GM21723 (cell line): ENCODE measurements at regions not wholly inside any gene's neighbourhood (a gene's known extent, or its start where the extent isn't known, plus 50 kb on each side); places are given as distances from the start of the nearest gene placed in this dataset.
"Not testable (repeated sequence)": the region's sequence is repeated elsewhere in the genome, so short reads cannot be mapped to it uniquely, and the experiment has no call there.

ENCODE experiments used
- ATAC-seq: cut with Tn5 transposase; IDR thresholded peaks from one replicate; pipeline ENCODE4 v1.9.1; 2021; ENCODE audit warnings: mild to moderate bottlenecking, moderate library complexity; ENCODE audit not compliant: unreplicated experiment

GRCh38 chr3:3902161-3902560, 102.9 kb downstream of the LRRN1 start:
- ATAC-seq: no peak

GRCh38 chr3:3906171-3906570, 106.9 kb downstream of the LRRN1 start:
- no peak for ATAC-seq

GRCh38 chr3:3907023-3907422, 107.8 kb downstream of the LRRN1 start:
- ATAC-seq: no peak

GRCh38 chr3:3918763-3919162, 119.5 kb downstream of the LRRN1 start:
- no peak for ATAC-seq

- no peak for ATAC-seq
Measured at GRCh38 chr3:3919316-3919715, 120.1 kb downstream of the LRRN1 start.

GRCh38 chr3:3923619-3924018, 124.4 kb downstream of the LRRN1 start:
- no peak for ATAC-seq

GRCh38 chr3:3927198-3927597, 128.0 kb downstream of the LRRN1 start:
- ATAC-seq: no peak

- no peak for ATAC-seq
Measured at GRCh38 chr3:3927965-3928364, 128.7 kb downstream of the LRRN1 start.

GRCh38 chr3:3941380-3941779, 142.1 kb downstream of the LRRN1 start:
- not testable (repeated sequence) for ATAC-seq

- no peak for ATAC-seq
Measured at GRCh38 chr3:3951071-3951470, 151.8 kb downstream of the LRRN1 start.

GRCh38 chr3:3951501-3951900, 152.3 kb downstream of the LRRN1 start:
- ATAC-seq: no peak

- not testable (repeated sequence) for ATAC-seq
Measured at GRCh38 chr3:3962867-3963266, 163.6 kb downstream of the LRRN1 start.

GRCh38 chr3:3984053-3984452, 184.8 kb downstream of the LRRN1 start:
- no peak for ATAC-seq

- no peak for ATAC-seq
Measured at GRCh38 chr3:3991598-3991997, 192.4 kb downstream of the LRRN1 start.

GRCh38 chr3:3992312-3992874, 193.2 kb downstream of the LRRN1 start:
- ATAC-seq: no peak

- peak; percentile 95 for ATAC-seq
Measured at GRCh38 chr3:3998140-3998922, 199.1 kb downstream of the LRRN1 start.

- ATAC-seq: not testable (repeated sequence)
Measured at GRCh38 chr3:3999340-3999739, 200.1 kb downstream of the LRRN1 start.

- no peak for ATAC-seq
Measured at GRCh38 chr3:4001976-4002375, 202.7 kb downstream of the LRRN1 start.

- ATAC-seq: no peak
Measured at GRCh38 chr3:4006288-4006687, 207.1 kb downstream of the LRRN1 start.

GRCh38 chr3:4008205-4008604, 209.0 kb downstream of the LRRN1 start:
- ATAC-seq: no peak

- no peak for ATAC-seq
Measured at GRCh38 chr3:4011166-4011565, 211.9 kb downstream of the LRRN1 start.

GRCh38 chr3:4015426-4015825, 216.2 kb downstream of the LRRN1 start:
- no peak for ATAC-seq

- ATAC-seq: no peak
Measured at GRCh38 chr3:4019501-4019900, 220.3 kb downstream of the LRRN1 start.
